H9 (cell line): ENCODE measurements at regions not wholly inside any gene's neighbourhood (a gene's known extent, or its start where the extent isn't known, plus 50 kb on each side); places are given as distances from the start of the nearest gene placed in this dataset.

Experiments
- DNase-seq: peaks from one replicate; pipeline ENCODE4 v3.0.0-alpha.2; 2017
- H2AFZ ChIP-seq: one replicate; pipeline ENCODE4 v1.6.1; 2013; ENCODE audit warnings: mild to moderate bottlenecking, low read length, control low read depth, moderate library complexity
- H2AK5ac ChIP-seq: 2 replicates; pipeline ENCODE4 v1.6.1; 2013; ENCODE audit warnings: low read length, control low read depth, mixed read lengths; ENCODE audit not compliant: insufficient read length
- H2BK120ac ChIP-seq: one replicate; pipeline ENCODE4 v1.6.1; 2013; ENCODE audit warnings: low read depth, mild to moderate bottlenecking, low read length, control low read depth, inconsistent platforms; ENCODE audit not compliant: poor library complexity, severe bottlenecking
- H2BK12ac ChIP-seq: 2 replicates; pipeline ENCODE4 v1.6.1; 2013; ENCODE audit warnings: low read length, control low read depth, mixed read lengths, low read depth; ENCODE audit not compliant: insufficient read length
- H2BK15ac ChIP-seq: 2 replicates; pipeline ENCODE4 v1.6.1; 2013; ENCODE audit warnings: low read depth, low read length, control low read depth
- H2BK20ac ChIP-seq: one replicate; pipeline ENCODE4 v1.6.1; 2013; ENCODE audit warnings: low read depth, mild to moderate bottlenecking, low read length, control low read depth, inconsistent platforms; ENCODE audit not compliant: poor library complexity, severe bottlenecking
- H2BK5ac ChIP-seq: 2 replicates; pipeline ENCODE4 v1.6.1; 2013; ENCODE audit warnings: low read length, control low read depth, mixed read lengths; ENCODE audit not compliant: insufficient read length
- H3K14ac ChIP-seq: 2 replicates; pipeline ENCODE4 v1.6.1; 2013; ENCODE audit warnings: low read length, control low read depth; ENCODE audit not compliant: insufficient read depth
- H3K18ac ChIP-seq: 2 replicates; pipeline ENCODE4 v1.6.1; 2013; ENCODE audit warnings: low read depth, mild to moderate bottlenecking, mixed read lengths, low read length, control low read depth; ENCODE audit not compliant: insufficient read length
- H3K23ac ChIP-seq: 2 replicates; pipeline ENCODE4 v1.6.1; 2013; ENCODE audit warnings: low read length, control low read depth, mixed read lengths, low read depth; ENCODE audit not compliant: insufficient read length
- H3K23me2 ChIP-seq: 2 replicates; pipeline ENCODE4 v1.6.1; 2013; ENCODE audit warnings: low read depth, mild to moderate bottlenecking, mixed read lengths, low read length, control low read depth; ENCODE audit not compliant: insufficient read length, poor library complexity, severe bottlenecking
- H3K27ac ChIP-seq: 2 replicates; pipeline ENCODE4 v1.5.1; 2013; ENCODE audit warnings: low read length, control low read depth, mixed read lengths, low read depth; ENCODE audit not compliant: insufficient read length
- H3K27me3 ChIP-seq: 2 replicates; pipeline ENCODE4 v1.6.1; 2013; ENCODE audit warnings: low read length, control low read depth, inconsistent platforms; ENCODE audit not compliant: insufficient read depth
- H3K4ac ChIP-seq: 2 replicates; pipeline ENCODE4 v1.6.1; 2013; ENCODE audit warnings: low read depth, mild to moderate bottlenecking, control low read depth, inconsistent platforms, low read length, moderate library complexity
- H3K4me1 ChIP-seq: 2 replicates; pipeline ENCODE4 v1.6.1; 2013; ENCODE audit warnings: low read length, control low read depth, inconsistent platforms; ENCODE audit not compliant: insufficient read depth
- H3K4me2 ChIP-seq: 2 replicates; pipeline ENCODE4 v1.6.1; 2013; ENCODE audit warnings: low read length, control low read depth, mixed read lengths; ENCODE audit not compliant: insufficient read length, insufficient read depth
- H3K56ac ChIP-seq: 2 replicates; pipeline ENCODE4 v1.6.1; 2013; ENCODE audit warnings: low read depth, mild to moderate bottlenecking, mixed read lengths, low read length, control low read depth; ENCODE audit not compliant: insufficient read length
- H3K79me1 ChIP-seq: 2 replicates; pipeline ENCODE4 v1.6.1; 2013; ENCODE audit warnings: low read depth, mild to moderate bottlenecking, moderate library complexity, low read length, control low read depth, inconsistent platforms; ENCODE audit not compliant: insufficient read depth, poor library complexity, severe bottlenecking
- H3K79me2 ChIP-seq: 2 replicates; pipeline ENCODE4 v1.6.1; 2013; ENCODE audit warnings: low read length, control low read depth, inconsistent platforms; ENCODE audit not compliant: insufficient read depth
- H3K9ac ChIP-seq: 2 replicates; pipeline ENCODE4 v1.6.1; 2013; ENCODE audit warnings: low read length, control low read depth, mixed read lengths; ENCODE audit not compliant: insufficient read length; ENCODE audit errors: extremely low read depth
- H3K9me3 ChIP-seq: one replicate; pipeline ENCODE4 v1.6.1; 2013; ENCODE audit warnings: low read depth, low read length, inconsistent platforms; ENCODE audit not compliant: control insufficient read depth
- H3T11ph ChIP-seq: one replicate; pipeline ENCODE4 v1.6.1; 2013; ENCODE audit warnings: mild to moderate bottlenecking, low read length, control low read depth, inconsistent platforms
- H4K20me1 ChIP-seq: one replicate; pipeline ENCODE4 v1.6.1; 2013; ENCODE audit not compliant: control insufficient read depth, insufficient read length, insufficient read depth
- H4K5ac ChIP-seq: 2 replicates; pipeline ENCODE4 v1.6.1; 2013; ENCODE audit warnings: low read depth, mild to moderate bottlenecking, mixed read lengths, low read length, control low read depth; ENCODE audit not compliant: insufficient read length
- H4K8ac ChIP-seq: replicated peaks from 2 replicates; pipeline ENCODE4 v1.6.1; 2013; ENCODE audit warnings: low read length, control low read depth, mixed read lengths, low read depth; ENCODE audit not compliant: insufficient read length
- H4K91ac ChIP-seq: 2 replicates; pipeline ENCODE4 v1.6.1; 2013; ENCODE audit warnings: low read depth, mild to moderate bottlenecking, moderate library complexity, mixed read lengths, low read length, control low read depth; ENCODE audit not compliant: insufficient read length
- H3K27ac Mint-ChIP-seq, 3 experiments: 2 replicates in 2 of 3; 3 replicates in 1 of 3; pipeline ENCODE4 v1.8.0; 2020 to 2021; ENCODE audit warnings: mixed read lengths in 3 of 3, mild to moderate bottlenecking in 1 of 3, moderate library complexity in 1 of 3
- H3K27me3 Mint-ChIP-seq: 2 replicates; pipeline ENCODE4 v1.8.0; 2021; ENCODE audit warnings: low read depth, mild to moderate bottlenecking, moderate library complexity, mixed read lengths
- H3K36me3 Mint-ChIP-seq, 3 experiments: 2 replicates in 2 of 3; 3 replicates in 1 of 3; pipeline ENCODE4 v1.8.0; 2020 to 2021; ENCODE audit warnings: low read depth in 3 of 3, mixed read lengths in 3 of 3; ENCODE audit not compliant: insufficient read depth in 1 of 3
- H3K4me1 Mint-ChIP-seq, 2 experiments: 2 replicates each; pipeline ENCODE4 v1.8.0; 2020; ENCODE audit warnings: mixed read lengths in 2 of 2
- H3K4me3 Mint-ChIP-seq, 2 experiments: 2 replicates in 1 of 2; 3 replicates in 1 of 2; pipeline ENCODE4 v1.8.0; 2020 to 2021; ENCODE audit warnings: mild to moderate bottlenecking in 2 of 2, mixed read lengths in 2 of 2, moderate library complexity in 1 of 2
- H3K9me3 Mint-ChIP-seq, 2 experiments: 2 replicates in 1 of 2; 3 replicates in 1 of 2; pipeline ENCODE4 v1.8.0; 2020; ENCODE audit warnings: mild to moderate bottlenecking in 2 of 2, mixed read lengths in 2 of 2, moderate library complexity in 1 of 2
- WGBS: extraction: QIAGEN DNeasy Blood & Tissue Kit; methylation state at CpG from one replicate; pipeline ENCODE4 v1.1.7; 2013; ENCODE audit warnings: missing lambda C conversion rate, low lambda C conversion rate, mixed read lengths; ENCODE audit not compliant: insufficient read length; ENCODE audit errors: extremely low coverage; 5-methylcytosine and 5-hydroxymethylcytosine counted together
- TF ChIP-seq, protein P1 (sequence below): fragments of 200-600 bp; sonication (generic); conservative IDR thresholded peaks from 3 replicates; pipeline ENCODE4 v1.8.0; 2021; ENCODE audit warnings: antibody characterized with exemption, mild to moderate bottlenecking

DNA sequence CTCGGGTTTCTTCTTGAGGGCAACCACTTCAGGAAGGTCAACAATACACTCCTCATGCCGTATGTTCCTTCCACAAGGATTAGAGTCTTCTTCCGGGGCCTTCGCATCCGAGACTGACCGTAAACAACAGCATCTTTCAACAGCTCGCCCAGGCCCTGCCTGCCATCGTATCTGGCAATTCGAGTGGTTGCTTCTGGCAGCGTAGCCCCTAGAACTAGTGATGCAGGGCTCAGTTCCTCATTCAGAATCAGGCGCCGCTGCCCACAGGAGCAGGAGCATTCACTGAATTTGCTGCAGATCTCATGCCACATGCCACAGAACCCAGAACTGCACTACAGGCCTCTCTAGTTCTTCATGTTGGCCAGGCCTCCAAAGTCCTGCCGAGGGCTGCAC is 59.0 kb upstream of the AFDN start:
- Histone ChIP-seq H3K18ac (no peak overlapping the region), H2BK20ac (no peak overlapping the region), H3K79me2 (no peaks in the 10 kb centered on the region), H2BK12ac (no peak overlapping the region), H3K9me3 (no peaks in the 10 kb centered on the region), H3T11ph (no peak overlapping the region), H2BK120ac (no peak overlapping the region), H4K91ac (no peak overlapping the region), H3K4me1 (no peaks in the 10 kb centered on the region), H3K79me1 (no peaks in the 10 kb centered on the region), H2BK15ac (no peak overlapping the region), H3K56ac (no peak overlapping the region), H3K9ac (no peak overlapping the region), H3K4ac (no peak overlapping the region), H3K27me3 (no peaks in the 10 kb centered on the region), H2AFZ (no peak overlapping the region), H4K20me1 (no peaks in the 10 kb centered on the region), H3K14ac (no peak overlapping the region; the same call in 1 of the 2 replicates), H4K5ac (no peak overlapping the region), H3K4me2 (no peak overlapping the region), H3K27ac (no peak overlapping the region), H4K8ac (peak overlapping the region; percentile 35), H3K23me2 (no peaks in the 10 kb centered on the region), H2AK5ac (no peak overlapping the region), H3K23ac (no peak overlapping the region), H2BK5ac (no peak overlapping the region)
- no peaks in the 10 kb centered on the region for H3K9me3 Mint-ChIP-seq
- H3K27ac Mint-ChIP-seq = no peak overlapping the region
- peaks cover 0 to 4% of the 10 kb centered on the region in 2 experiments; a peak in 1 of 4 replicates for H3K4me1 Mint-ChIP-seq
- H3K27me3 Mint-ChIP-seq = peaks cover 2% of the 10 kb centered on the region
- H3K36me3 Mint-ChIP-seq = no peaks in the 10 kb centered on the region
- no peak overlapping the region for H3K4me3 Mint-ChIP-seq
- WGBS = no CpG with 5 or more reads among the region's 13 CpGs
- TF ChIP-seq, protein P1, sequence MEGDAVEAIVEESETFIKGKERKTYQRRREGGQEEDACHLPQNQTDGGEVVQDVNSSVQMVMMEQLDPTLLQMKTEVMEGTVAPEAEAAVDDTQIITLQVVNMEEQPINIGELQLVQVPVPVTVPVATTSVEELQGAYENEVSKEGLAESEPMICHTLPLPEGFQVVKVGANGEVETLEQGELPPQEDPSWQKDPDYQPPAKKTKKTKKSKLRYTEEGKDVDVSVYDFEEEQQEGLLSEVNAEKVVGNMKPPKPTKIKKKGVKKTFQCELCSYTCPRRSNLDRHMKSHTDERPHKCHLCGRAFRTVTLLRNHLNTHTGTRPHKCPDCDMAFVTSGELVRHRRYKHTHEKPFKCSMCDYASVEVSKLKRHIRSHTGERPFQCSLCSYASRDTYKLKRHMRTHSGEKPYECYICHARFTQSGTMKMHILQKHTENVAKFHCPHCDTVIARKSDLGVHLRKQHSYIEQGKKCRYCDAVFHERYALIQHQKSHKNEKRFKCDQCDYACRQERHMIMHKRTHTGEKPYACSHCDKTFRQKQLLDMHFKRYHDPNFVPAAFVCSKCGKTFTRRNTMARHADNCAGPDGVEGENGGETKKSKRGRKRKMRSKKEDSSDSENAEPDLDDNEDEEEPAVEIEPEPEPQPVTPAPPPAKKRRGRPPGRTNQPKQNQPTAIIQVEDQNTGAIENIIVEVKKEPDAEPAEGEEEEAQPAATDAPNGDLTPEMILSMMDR = no peak
- DNase-seq = no peak
